DND-41 (cell line): ENCODE measurements at regions not wholly inside any gene's neighbourhood (a gene's known extent, or its start where the extent isn't known, plus 50 kb on each side); places are given as distances from the start of the nearest gene placed in this dataset.

Source experiments
- ATAC-seq: fragments of 200-7000 bp; cut with Tn5 transposase; 3 replicates; pipeline ENCODE4 v1.9.1; 2021; ENCODE audit warnings: low read depth; ENCODE audit not compliant: insufficient read depth
- DNase-seq: peaks from one replicate; pipeline ENCODE4 v3.0.0-alpha.2; 2020
- H2AFZ ChIP-seq: 2 replicates; pipeline ENCODE4 v1.6.0; 2012; ENCODE audit warnings: low read depth, low read length
- H3K27ac ChIP-seq: 2 replicates; pipeline ENCODE4 v1.5.1; 2012; ENCODE audit warnings: low read length, inconsistent platforms
- H3K27me3 ChIP-seq: fragments of 200-600 bp; sonication (generic); 2 replicates; pipeline ENCODE4 v1.6.0; 2012; ENCODE audit warnings: low read length, mild to moderate bottlenecking, inconsistent platforms; ENCODE audit not compliant: insufficient read depth, poor library complexity
- H3K36me3 ChIP-seq: 2 replicates; pipeline ENCODE4 v1.5.1; 2012; ENCODE audit warnings: low read length, inconsistent platforms; ENCODE audit not compliant: insufficient read depth
- H3K4me1 ChIP-seq: 2 replicates; pipeline ENCODE4 v1.5.1; 2012; ENCODE audit warnings: mild to moderate bottlenecking, low read length; ENCODE audit not compliant: insufficient read depth
- H3K4me2 ChIP-seq: 2 replicates; pipeline ENCODE4 v1.6.0; 2012; ENCODE audit warnings: mild to moderate bottlenecking, moderate library complexity, low read length, inconsistent platforms; ENCODE audit not compliant: insufficient read depth
- H3K4me3 ChIP-seq, 2 experiments: fragments of 200-600 bp in 1 of 2; shearing (Covaris generic) in 1 of 2; 2 replicates each; pipeline ENCODE4 v1.5.1; 2012 to 2016; ENCODE audit warnings: inconsistent platforms in 2 of 2, low read length in 2 of 2, mild to moderate bottlenecking in 2 of 2, low read depth in 1 of 2, moderate library complexity in 1 of 2
- H3K79me2 ChIP-seq: 2 replicates; pipeline ENCODE4 v1.6.0; 2012; ENCODE audit warnings: low read length, inconsistent platforms; ENCODE audit not compliant: insufficient read depth
- H3K9ac ChIP-seq: 2 replicates; pipeline ENCODE4 v1.6.0; 2012; ENCODE audit warnings: low read depth, mild to moderate bottlenecking, inconsistent platforms, low read length, moderate library complexity
- H3K9me3 ChIP-seq: 2 replicates; pipeline ENCODE4 v1.5.1; 2012; ENCODE audit warnings: low read length, moderate library complexity, mild to moderate bottlenecking, inconsistent platforms; ENCODE audit not compliant: insufficient read depth, severe bottlenecking
- H4K20me1 ChIP-seq: 2 replicates; pipeline ENCODE4 v1.6.0; 2012; ENCODE audit warnings: low read length; ENCODE audit not compliant: insufficient read depth
- CTCF ChIP-seq: IDR thresholded peaks from 2 replicates; pipeline ENCODE4 v1.5.1; 2012; ENCODE audit warnings: borderline replicate concordance, low read length, moderate library complexity, mild to moderate bottlenecking; ENCODE audit not compliant: poor library complexity, severe bottlenecking; ENCODE audit errors: extremely low read depth
- EZH2 ChIP-seq: IDR thresholded peaks from 3 replicates; pipeline ENCODE4 v1.6.1; 2012; ENCODE audit warnings: borderline replicate concordance, low read depth, mild to moderate bottlenecking, moderate library complexity, low read length, inconsistent platforms; ENCODE audit not compliant: severe bottlenecking

GRCh38 chr4:57465321-57466056 lies 355.3 kb upstream of the IGFBP7 start:
- TF ChIP-seq CTCF (no peak), EZH2 (no peak)
- H3K79me2 ChIP-seq, result no peaks in the 10 kb centered on the region

GRCh38 chr4:57462843-57463242 lies 352.7 kb upstream of the IGFBP7 start:
- ATAC-seq, result no peak
- no peaks in the 10 kb centered on the region for H3K9me3 ChIP-seq
- no peak for DNase-seq
- no peak for TF ChIP-seq EZH2
- no peak overlapping the region for H3K27ac ChIP-seq
- H3K79me2 ChIP-seq, result no peaks in the 10 kb centered on the region
- no peak overlapping the region for H3K4me2 ChIP-seq
- no peaks in the 10 kb centered on the region for H3K36me3 ChIP-seq
- no peaks in the 10 kb centered on the region for H3K27me3 ChIP-seq
- no peak overlapping the region for H3K9ac ChIP-seq
- H3K4me3 ChIP-seq, result no peak overlapping the region
- no peaks in the 10 kb centered on the region for H3K4me1 ChIP-seq
- no peaks in the 10 kb centered on the region for H4K20me1 ChIP-seq
- H2AFZ ChIP-seq, result no peak overlapping the region

More at GRCh38 chr4:57465321-57466056, 355.3 kb upstream of the IGFBP7 start:
- no peaks in the 10 kb centered on the region for H3K4me1 ChIP-seq
- H3K27ac ChIP-seq, result no peak overlapping the region
- no peaks in the 10 kb centered on the region for H4K20me1 ChIP-seq
- no peaks in the 10 kb centered on the region for H3K9me3 ChIP-seq
- ATAC-seq (no peak), DNase-seq (no peak)
- no peak overlapping the region for H3K4me3 ChIP-seq
- no peak overlapping the region for H3K4me2 ChIP-seq
- no peak overlapping the region for H2AFZ ChIP-seq
- no peaks in the 10 kb centered on the region for H3K27me3 ChIP-seq
- no peak overlapping the region for H3K9ac ChIP-seq
- no peaks in the 10 kb centered on the region for H3K36me3 ChIP-seq

GRCh38 chr4:57460967-57461366 lies 350.8 kb upstream of the IGFBP7 start:
- no peak overlapping the region for H3K4me3 ChIP-seq
- H3K27me3 ChIP-seq, result no peaks in the 10 kb centered on the region
- ATAC-seq (no peak), DNase-seq (no peak)
- no peak overlapping the region for H3K27ac ChIP-seq
- no peaks in the 10 kb centered on the region for H3K9me3 ChIP-seq
- TF ChIP-seq EZH2 (no peak), CTCF (no peak)
- no peaks in the 10 kb centered on the region for H3K4me1 ChIP-seq
- no peaks in the 10 kb centered on the region for H3K79me2 ChIP-seq
- no peaks in the 10 kb centered on the region for H3K36me3 ChIP-seq
- no peak overlapping the region for H3K9ac ChIP-seq
- no peaks in the 10 kb centered on the region for H4K20me1 ChIP-seq
- H3K4me2 ChIP-seq, result no peak overlapping the region
- no peak overlapping the region for H2AFZ ChIP-seq

- no peaks in the 10 kb centered on the region for H3K79me2 ChIP-seq
- no peak overlapping the region for H3K4me3 ChIP-seq
- no peak overlapping the region for H3K9ac ChIP-seq
- H3K9me3 ChIP-seq, result no peaks in the 10 kb centered on the region
- DNase-seq (no peak), ATAC-seq (no peak)
- no peak overlapping the region for H3K4me2 ChIP-seq
- no peaks in the 10 kb centered on the region for H4K20me1 ChIP-seq
- no peaks in the 10 kb centered on the region for H3K4me1 ChIP-seq
- TF ChIP-seq CTCF (no peak), EZH2 (no peak)
- H2AFZ ChIP-seq, result no peak overlapping the region
- no peaks in the 10 kb centered on the region for H3K27me3 ChIP-seq
- no peaks in the 10 kb centered on the region for H3K36me3 ChIP-seq
- no peak overlapping the region for H3K27ac ChIP-seq
Observed at GRCh38 chr4:57448901-57449300, 338.7 kb upstream of the IGFBP7 start.
